PC-9 (cell line): ENCODE measurements at regions not wholly inside any gene's neighbourhood (a gene's known extent, or its start where the extent isn't known, plus 50 kb on each side); places are given as distances from the start of the nearest gene placed in this dataset.
A peak's percentile ranks its signal among the peaks of the same experiment; 100 is the strongest.

Experiments
- BruUV-seq: library from RNA; stranded (reverse); fragments of 400-500 nt; replicated peaks from 2 replicates; lab custom pipeline; 2021; lab: Mats Ljungman, UMichigan
- CTCF ChIA-PET: fragments of 300-600 bp; sonication (Branson Sonifier 250); formaldehyde crosslinking; loops from one replicate; lab custom pipeline; 2022; ENCODE audit warnings: antibody characterized with exemption; lab: Charles Lee
- POLR2A ChIA-PET: fragments of 300-600 bp; sonication (Branson Sonifier 250); formaldehyde crosslinking; loops from one replicate; lab custom pipeline; 2022; ENCODE audit warnings: antibody characterized with exemption; ENCODE audit not compliant: unreplicated experiment; lab: Charles Lee
- DNase-seq, 2 experiments: peaks; one replicate each; pipeline versions ENCODE4 v3.0.0 to v3.0.0-alpha.2; 2015 to 2022; ENCODE audit warnings: mixed read lengths in 1 of 2
- H2AFZ ChIP-seq: fragments of 200-600 bp; sonication (generic); 2 replicates; pipeline ENCODE4 v1.8.1; 2017; ENCODE audit warnings: antibody characterized with exemption
- H3F3A ChIP-seq: fragments of 200-600 bp; sonication (generic); 2 replicates; pipeline ENCODE4 v1.8.1; 2017; ENCODE audit warnings: antibody characterized with exemption, mild to moderate bottlenecking, low read depth; ENCODE audit not compliant: insufficient read depth
- H3K27ac ChIP-seq: fragments of 200-600 bp; sonication (generic); 2 replicates; pipeline ENCODE4 v1.6.1; 2016; ENCODE audit warnings: mixed run types
- H3K27me3 ChIP-seq: fragments of 200-600 bp; sonication (generic); 2 replicates; pipeline ENCODE4 v1.6.1; 2016; ENCODE audit warnings: low read depth, mixed run types; ENCODE audit not compliant: insufficient read depth
- H3K36me3 ChIP-seq: fragments of 200-600 bp; sonication (generic); 2 replicates; pipeline ENCODE4 v1.6.1; 2016; ENCODE audit warnings: low read depth, mixed run types
- H3K4me1 ChIP-seq: fragments of 200-600 bp; sonication (generic); replicated peaks from 2 replicates; pipeline ENCODE4 v1.6.1; 2016; ENCODE audit warnings: mixed run types; ENCODE audit not compliant: insufficient read depth
- H3K4me2 ChIP-seq: fragments of 200-600 bp; sonication (generic); 2 replicates; pipeline ENCODE4 v1.6.1; 2017; ENCODE audit warnings: mixed run types
- H3K4me3 ChIP-seq: fragments of 200-600 bp; sonication (generic); 2 replicates; pipeline ENCODE4 v1.6.1; 2016; ENCODE audit warnings: mixed run types
- H3K79me2 ChIP-seq: fragments of 200-600 bp; sonication (generic); 2 replicates; pipeline ENCODE4 v1.6.1; 2017; ENCODE audit warnings: low read depth, mixed run types
- H3K9me2 ChIP-seq: fragments of 200-600 bp; sonication (generic); 2 replicates; pipeline ENCODE4 v1.8.1; 2017; ENCODE audit warnings: mild to moderate bottlenecking; ENCODE audit not compliant: insufficient read depth
- H3K9me3 ChIP-seq: fragments of 200-600 bp; sonication (generic); 2 replicates; pipeline ENCODE4 v1.8.1; 2016; ENCODE audit warnings: low read depth; ENCODE audit not compliant: insufficient read depth
- H4K20me1 ChIP-seq: fragments of 200-600 bp; sonication (generic); 2 replicates; pipeline ENCODE4 v1.8.1; 2017; ENCODE audit not compliant: insufficient read depth
- EZH2 ChIP-seq: fragments of 200-600 bp; sonication (generic); IDR thresholded peaks from 2 replicates; pipeline ENCODE4 v1.8.0; 2017; ENCODE audit warnings: antibody characterized with exemption, low read depth
- intact Hi-C: fragments of 100-400 bp; cut with micrococcal nuclease; formaldehyde crosslinking; loops from one replicate; pipeline ENCODE4 v1.10.0; 2022; ENCODE audit not compliant: unreplicated experiment
- TF ChIP-seq, protein P1 (sequence below): fragments of 200-600 bp; sonication (generic); conservative IDR thresholded peaks from 2 replicates; pipeline ENCODE4 v1.6.1; 2017; ENCODE audit warnings: mixed run types, antibody characterized with exemption, mild to moderate bottlenecking, moderate library complexity

DNA sequence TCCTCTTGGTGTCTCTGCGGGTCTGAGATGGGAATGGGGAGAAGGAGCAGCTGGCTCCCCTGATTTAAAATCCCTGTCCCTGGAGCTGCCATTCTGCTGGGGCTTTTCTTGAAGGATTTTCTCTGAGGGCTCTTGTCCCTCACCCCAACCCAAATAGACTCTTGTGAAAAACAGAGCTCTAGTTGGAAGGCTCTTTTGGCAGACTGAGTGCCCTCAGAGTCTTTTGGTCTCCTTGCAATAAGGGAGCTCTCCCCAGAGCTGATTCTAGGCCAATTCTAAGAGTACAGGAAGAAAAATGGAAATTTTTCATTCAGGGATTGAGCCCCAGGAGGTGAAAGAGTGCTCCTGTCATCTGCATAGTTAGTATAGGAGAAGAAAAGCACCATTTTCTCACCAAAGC is 238.3 kb downstream of the COG6 start:
- intact Hi-C loops = no loop called here
- Histone ChIP-seq H3K36me3 (no peaks in the 10 kb centered on the region), H3K4me3 (no peak overlapping the region), H3F3A (peaks cover 4% of the 10 kb centered on the region; the same call in 1 of the 2 replicates), H4K20me1 (no peaks in the 10 kb centered on the region), H3K4me1 (peaks cover 29% of the 10 kb centered on the region), H3K9me3 (no peaks in the 10 kb centered on the region; the same call in 1 of the 2 replicates), H3K27ac (no peak overlapping the region), H3K27me3 (no peaks in the 10 kb centered on the region), H2AFZ (0 out of 2 replicates have a peak overlapping the region, but pooled peaks have one; percentile 25), H3K9me2 (no peaks in the 10 kb centered on the region), H3K4me2 (no peak overlapping the region), H3K79me2 (no peaks in the 10 kb centered on the region)
- DNase-seq = no peak
- CTCF ChIA-PET = no interaction called here
- POLR2A ChIA-PET = no interaction called here
- no peak for TF ChIP-seq EZH2
- TF ChIP-seq, protein P1, sequence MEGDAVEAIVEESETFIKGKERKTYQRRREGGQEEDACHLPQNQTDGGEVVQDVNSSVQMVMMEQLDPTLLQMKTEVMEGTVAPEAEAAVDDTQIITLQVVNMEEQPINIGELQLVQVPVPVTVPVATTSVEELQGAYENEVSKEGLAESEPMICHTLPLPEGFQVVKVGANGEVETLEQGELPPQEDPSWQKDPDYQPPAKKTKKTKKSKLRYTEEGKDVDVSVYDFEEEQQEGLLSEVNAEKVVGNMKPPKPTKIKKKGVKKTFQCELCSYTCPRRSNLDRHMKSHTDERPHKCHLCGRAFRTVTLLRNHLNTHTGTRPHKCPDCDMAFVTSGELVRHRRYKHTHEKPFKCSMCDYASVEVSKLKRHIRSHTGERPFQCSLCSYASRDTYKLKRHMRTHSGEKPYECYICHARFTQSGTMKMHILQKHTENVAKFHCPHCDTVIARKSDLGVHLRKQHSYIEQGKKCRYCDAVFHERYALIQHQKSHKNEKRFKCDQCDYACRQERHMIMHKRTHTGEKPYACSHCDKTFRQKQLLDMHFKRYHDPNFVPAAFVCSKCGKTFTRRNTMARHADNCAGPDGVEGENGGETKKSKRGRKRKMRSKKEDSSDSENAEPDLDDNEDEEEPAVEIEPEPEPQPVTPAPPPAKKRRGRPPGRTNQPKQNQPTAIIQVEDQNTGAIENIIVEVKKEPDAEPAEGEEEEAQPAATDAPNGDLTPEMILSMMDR = no peak
- BruUV-seq = no TSS peak

DNA sequence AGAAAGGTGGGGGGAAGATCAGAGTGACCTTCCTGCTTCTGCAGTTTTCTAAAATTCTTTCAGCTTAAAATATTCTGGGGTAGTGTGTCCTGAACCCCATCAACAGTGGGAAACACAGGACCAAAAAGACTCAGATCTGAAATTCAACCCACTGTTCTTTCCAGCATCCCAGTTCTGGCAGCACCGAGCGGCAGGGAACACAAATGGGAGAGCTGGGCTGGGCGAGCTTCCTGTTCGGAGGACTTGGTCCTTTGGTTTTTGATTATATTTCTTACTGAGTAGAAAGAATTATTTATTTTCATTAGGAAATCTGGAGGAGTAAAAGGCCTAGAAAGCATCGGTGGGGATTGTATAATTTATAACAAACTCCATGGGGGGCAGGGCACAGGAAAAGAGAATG is 239.1 kb downstream of the COG6 start:
- CTCF ChIA-PET = no interaction called here
- H2AFZ ChIP-seq = no peak overlapping the region
- H3F3A ChIP-seq = no peaks in the 10 kb centered on the region
- H3K79me2 ChIP-seq = no peaks in the 10 kb centered on the region
- no peak overlapping the region for H3K4me2 ChIP-seq
- no peaks in the 10 kb centered on the region for H4K20me1 ChIP-seq
- no peaks in the 10 kb centered on the region for H3K27me3 ChIP-seq
- peaks cover 21% of the 10 kb centered on the region; the same call in 1 of the 2 replicates for H3K4me1 ChIP-seq
- intact Hi-C loops = no loop called here
- no peaks in the 10 kb centered on the region for H3K9me2 ChIP-seq
- BruUV-seq = no TSS peak
- DNase-seq = no peak
- POLR2A ChIA-PET = no interaction called here
- H3K36me3 ChIP-seq = no peaks in the 10 kb centered on the region
- H3K9me3 ChIP-seq = no peaks in the 10 kb centered on the region; the same call in 1 of the 2 replicates
- no peak overlapping the region for H3K4me3 ChIP-seq
- no peak overlapping the region for H3K27ac ChIP-seq
- no peak for TF ChIP-seq EZH2
- TF ChIP-seq, protein P1 = no peak

DNA sequence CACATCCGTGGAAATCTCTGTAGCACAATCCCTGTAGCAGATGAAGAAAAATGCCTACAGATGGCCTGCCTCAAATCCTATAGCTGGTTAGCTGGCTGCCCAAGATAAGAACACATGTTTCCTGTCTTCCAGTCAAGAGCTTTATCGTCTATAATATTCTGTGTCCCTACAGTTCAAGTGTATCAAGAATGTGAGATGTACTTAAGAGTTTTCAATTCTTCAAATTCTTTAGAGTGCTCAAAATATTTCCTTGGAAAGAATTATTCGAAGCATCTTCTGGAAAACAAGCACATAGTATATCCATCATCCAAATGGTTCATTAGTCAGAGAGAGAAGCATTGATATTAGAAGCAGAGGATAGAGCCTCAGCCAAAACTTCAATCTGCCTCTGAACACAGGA is 239.8 kb downstream of the COG6 start:
- no peaks in the 10 kb centered on the region for H3K27me3 ChIP-seq
- no peaks in the 10 kb centered on the region for H4K20me1 ChIP-seq
- H3K9me3 ChIP-seq = no peaks in the 10 kb centered on the region; the same call in 1 of the 2 replicates
- BruUV-seq = no TSS peak
- no peaks in the 10 kb centered on the region for H3K36me3 ChIP-seq
- intact Hi-C loops = no loop called here
- TF ChIP-seq, protein P1 = no peak
- TF ChIP-seq EZH2 = no peak
- H3K4me1 ChIP-seq = 0 out of 2 replicates have a peak, but pooled peaks cover 14% of the 10 kb centered on the region
- no peaks in the 10 kb centered on the region for H3F3A ChIP-seq
- ChIA-PET POLR2A (no interaction called here), CTCF (no interaction called here)
- H2AFZ ChIP-seq = no peak overlapping the region
- no peaks in the 10 kb centered on the region for H3K79me2 ChIP-seq
- no peak overlapping the region for H3K4me3 ChIP-seq
- no peak overlapping the region for H3K4me2 ChIP-seq
- no peak for DNase-seq
- no peaks in the 10 kb centered on the region for H3K9me2 ChIP-seq
- H3K27ac ChIP-seq = no peak overlapping the region
